PC-3 (cell line): ENCODE measurements at regions not wholly inside any gene's neighbourhood (a gene's known extent, or its start where the extent isn't known, plus 50 kb on each side); places are given as distances from the start of the nearest gene placed in this dataset.

ENCODE experiments used
- ATAC-seq: fragments of 200-7000 bp; cut with Tn5 transposase; 2 replicates; pipeline ENCODE4 v1.9.1; 2020; ENCODE audit warnings: mild to moderate bottlenecking, moderate library complexity
- BruUV-seq: library from RNA; stranded (reverse); fragments of 400-500 nt; replicated peaks from 2 replicates; lab custom pipeline; 2021; lab: Mats Ljungman, UMichigan
- CTCF ChIA-PET: fragments of 300-600 bp; sonication (Branson Sonifier 250); formaldehyde crosslinking; loops from one replicate; lab custom pipeline; 2022; ENCODE audit warnings: antibody characterized with exemption; lab: Charles Lee
- POLR2A ChIA-PET: fragments of 300-600 bp; sonication (Branson Sonifier 250); formaldehyde crosslinking; loops from one replicate; lab custom pipeline; 2022; ENCODE audit warnings: antibody characterized with exemption; ENCODE audit not compliant: unreplicated experiment; lab: Charles Lee
- DNase-seq: peaks from one replicate; pipeline ENCODE4 v3.0.0-alpha.2; 2015
- H2AFZ ChIP-seq: fragments of 300-600 bp; sonication (generic); 2 replicates; pipeline ENCODE4 v1.6.0; 2016; ENCODE audit warnings: antibody characterized with exemption, low read length
- H3F3A ChIP-seq: fragments of 300-600 bp; sonication (generic); one replicate; pipeline ENCODE4 v1.6.0; 2017; ENCODE audit warnings: antibody characterized with exemption, low read length, control low read depth, mild to moderate bottlenecking; ENCODE audit not compliant: unreplicated experiment
- H3K27ac ChIP-seq: fragments of 300-600 bp; sonication (generic); 2 replicates; pipeline ENCODE4 v1.5.1; 2016; ENCODE audit warnings: mild to moderate bottlenecking, low read length
- H3K27me3 ChIP-seq: fragments of 300-600 bp; sonication (generic); 2 replicates; pipeline ENCODE4 v1.6.1; 2016; ENCODE audit warnings: low read length, mixed read lengths
- H3K36me3 ChIP-seq: fragments of 300-600 bp; sonication (generic); 2 replicates; pipeline ENCODE4 v1.6.1; 2016; ENCODE audit warnings: low read depth, mixed run types, low read length, mixed read lengths
- H3K4me1 ChIP-seq: fragments of 300-600 bp; sonication (generic); 2 replicates; pipeline ENCODE4 v1.5.1; 2016; ENCODE audit warnings: low read length; ENCODE audit not compliant: insufficient read depth
- H3K4me2 ChIP-seq: fragments of 300-600 bp; sonication (generic); 2 replicates; pipeline ENCODE4 v1.6.0; 2016; ENCODE audit warnings: low read length
- H3K4me3 ChIP-seq: fragments of 300-600 bp; sonication (generic); 2 replicates; pipeline ENCODE4 v1.5.1; 2016; ENCODE audit warnings: mild to moderate bottlenecking, low read length, mixed read lengths
- H3K79me2 ChIP-seq: fragments of 300-600 bp; sonication (generic); 2 replicates; pipeline ENCODE4 v1.6.1; 2017; ENCODE audit warnings: low read length, mixed read lengths
- H3K9ac ChIP-seq: fragments of 300-600 bp; sonication (generic); 2 replicates; pipeline ENCODE4 v1.6.0; 2016; ENCODE audit warnings: mild to moderate bottlenecking, low read length
- H3K9me2 ChIP-seq: fragments of 300-600 bp; sonication (generic); replicated peaks from 2 replicates; pipeline ENCODE4 v1.6.1; 2016; ENCODE audit warnings: mixed run types, low read length, mixed read lengths
- H3K9me3 ChIP-seq: fragments of 300-600 bp; sonication (generic); 2 replicates; pipeline ENCODE4 v1.6.1; 2016; ENCODE audit warnings: low read length, mixed read lengths
- H4K20me1 ChIP-seq: fragments of 300-600 bp; sonication (generic); 2 replicates; pipeline ENCODE4 v1.6.1; 2016; ENCODE audit warnings: low read length, mixed read lengths
- CTCF ChIP-seq: fragments of 300-600 bp; sonication (generic); conservative IDR thresholded peaks from 2 replicates; pipeline ENCODE4 v1.5.1; 2017; ENCODE audit warnings: antibody characterized with exemption, low read depth, mild to moderate bottlenecking, low read length
- EZH2 ChIP-seq: fragments of 300-600 bp; sonication (generic); IDR thresholded peaks from one replicate; pipeline ENCODE4 v1.6.1; 2017; ENCODE audit warnings: antibody characterized with exemption, mild to moderate bottlenecking, low read length; ENCODE audit not compliant: unreplicated experiment
- EZH2phosphoT487 ChIP-seq: fragments of 300-600 bp; sonication (generic); IDR thresholded peaks from 2 replicates; pipeline ENCODE4 v1.6.1; 2018; ENCODE audit warnings: mild to moderate bottlenecking, antibody characterized with exemption, low read length, borderline replicate concordance
- intact Hi-C: fragments of 100-400 bp; cut with micrococcal nuclease; formaldehyde crosslinking; loops from 2 replicates; pipeline ENCODE4 v1.9.0; 2023

GRCh38 chr3:194955546-194955945, 269.9 kb downstream of the FAM43A start:
- no peak for ATAC-seq
- Histone ChIP-seq H3K9ac (no peak overlapping the region), H3K79me2 (no peaks in the 10 kb centered on the region), H3K4me1 (no peaks in the 10 kb centered on the region), H3K27ac (no peak overlapping the region), H3K4me3 (no peak overlapping the region), H3K9me2 (no peaks in the 10 kb centered on the region), H3K36me3 (no peaks in the 10 kb centered on the region), H4K20me1 (no peaks in the 10 kb centered on the region), H3K27me3 (no peaks in the 10 kb centered on the region), H3K9me3 (no peaks in the 10 kb centered on the region), H2AFZ (no peak overlapping the region), H3F3A (no peaks in the 10 kb centered on the region), H3K4me2 (no peak overlapping the region)
- POLR2A ChIA-PET = no interaction called here
- no peak for TF ChIP-seq EZH2
- no peak for TF ChIP-seq CTCF
- no peak for TF ChIP-seq EZH2phosphoT487
- no peak for DNase-seq
- CTCF ChIA-PET = interaction anchor here (0.6 kb wide), 1 partner anchor 284 kb away, joined by 3 read pairs; no protein-coding TSS in a partner anchor
- BruUV-seq = no TSS peak
- intact Hi-C loops = no loop called here

GRCh38 chr3:194955979-194956696, 270.5 kb downstream of the FAM43A start:
- Histone ChIP-seq H3K36me3 (no peaks in the 10 kb centered on the region), H3K27ac (no peak overlapping the region), H2AFZ (no peak overlapping the region), H3K4me3 (no peak overlapping the region), H4K20me1 (no peaks in the 10 kb centered on the region), H3K9ac (no peak overlapping the region), H3K4me1 (no peaks in the 10 kb centered on the region), H3K9me3 (no peaks in the 10 kb centered on the region), H3K27me3 (no peaks in the 10 kb centered on the region), H3K9me2 (no peaks in the 10 kb centered on the region), H3K4me2 (no peak overlapping the region), H3F3A (no peaks in the 10 kb centered on the region), H3K79me2 (no peaks in the 10 kb centered on the region)
- POLR2A ChIA-PET = no interaction called here
- DNase-seq (no peak), ATAC-seq (no peak)
- TF ChIP-seq EZH2phosphoT487 = no peak
- TF ChIP-seq CTCF = no peak
- no peak for TF ChIP-seq EZH2
- CTCF ChIA-PET = interaction anchor here (0.6 kb wide), 2 partner anchors 215 to 285 kb away, joined by 3 read pairs; no protein-coding TSS in a partner anchor
- intact Hi-C loops = no loop called here
- BruUV-seq = no TSS peak

GRCh38 chr3:194956697-194957396, 271.2 kb downstream of the FAM43A start:
- Histone ChIP-seq H3K9me2 (no peaks in the 10 kb centered on the region), H3K4me3 (no peak overlapping the region), H3F3A (no peaks in the 10 kb centered on the region), H3K27me3 (no peaks in the 10 kb centered on the region), H4K20me1 (no peaks in the 10 kb centered on the region), H3K27ac (no peak overlapping the region), H3K4me2 (no peak overlapping the region), H2AFZ (no peak overlapping the region), H3K79me2 (no peaks in the 10 kb centered on the region), H3K4me1 (no peaks in the 10 kb centered on the region), H3K9me3 (no peaks in the 10 kb centered on the region), H3K36me3 (no peaks in the 10 kb centered on the region), H3K9ac (no peak overlapping the region)
- intact Hi-C loops = no loop called here
- ATAC-seq (no peak), DNase-seq (no peak)
- no peak for TF ChIP-seq EZH2phosphoT487
- no peak for TF ChIP-seq CTCF
- TF ChIP-seq EZH2 = no peak
- POLR2A ChIA-PET = no interaction called here
- CTCF ChIA-PET = interaction anchor here (0.6 kb wide), 1 partner anchor 216 kb away, joined by 3 read pairs; no protein-coding TSS in a partner anchor
- BruUV-seq = no TSS peak
